GM18867 (cell line): ENCODE measurements at regions not wholly inside any gene's neighbourhood (a gene's known extent, or its start where the extent isn't known, plus 50 kb on each side); places are given as distances from the start of the nearest gene placed in this dataset.
A peak's percentile ranks its signal among the peaks of the same experiment; 100 is the strongest.

ENCODE experiments used
- ATAC-seq: cut with Tn5 transposase; IDR thresholded peaks from one replicate; pipeline ENCODE4 v1.9.1; 2021; ENCODE audit warnings: mild to moderate bottlenecking, moderate library complexity; ENCODE audit not compliant: unreplicated experiment

GRCh38 chr5:93800988-93801811 is 59.8 kb upstream of the POU5F2 start:
- ATAC-seq = peak; percentile 73

- ATAC-seq = no peak
Observed at GRCh38 chr5:93794954-93795353, 53.6 kb upstream of the POU5F2 start.

- ATAC-seq = no peak
Observed at GRCh38 chr5:93793159-93793781, 51.9 kb upstream of the POU5F2 start.

DNA sequence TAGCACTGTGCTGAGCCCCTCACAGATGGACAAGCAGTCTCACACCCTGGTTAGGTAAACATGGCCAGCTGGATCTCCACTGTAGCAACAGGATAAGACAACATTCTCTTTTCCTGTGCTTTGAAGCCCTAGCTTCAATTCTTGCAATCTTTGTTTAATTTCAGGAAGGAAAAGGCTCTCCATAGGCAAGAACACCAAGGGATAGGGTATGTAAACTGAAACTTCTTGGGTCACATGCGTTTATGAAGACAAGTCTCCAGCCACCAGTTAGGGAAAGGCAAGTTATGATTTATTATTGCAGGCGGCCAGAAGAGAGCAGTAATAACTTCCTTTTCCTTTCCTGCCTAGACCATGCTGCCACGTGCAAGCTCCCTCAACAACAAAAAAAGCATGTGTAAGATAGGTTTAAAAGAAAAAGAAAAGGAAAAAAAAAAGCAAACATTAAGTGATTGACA is 50.1 kb upstream of the POU5F2 start:
- ATAC-seq = no peak
